ENCODE measurements at regions not wholly inside any gene's neighbourhood (a gene's known extent, or its start where the extent isn't known, plus 50 kb on each side); places are given as distances from the start of the nearest gene placed in this dataset.

GRCh38 chr12:11968516-11968915, 102.2 kb upstream of the BCL2L14 start:
- Histone ChIP-seq H3K9me2 (replicated peaks; ENCODE audit: control insufficient read depth, low read length) (no peaks in the 10 kb centered on the region), H3K4me2 (ENCODE audit: low read length) (no peak overlapping the region), H3K9me3 (ENCODE audit: control insufficient read depth, insufficient read depth, low read length) (no peaks in the 10 kb centered on the region), H4K20me1 (ENCODE audit: control insufficient read depth, insufficient read depth, low read depth, low read length) (no peaks in the 10 kb centered on the region), H3K4me1 (ENCODE audit: control insufficient read depth, low read length) (no peaks in the 10 kb centered on the region), H3F3A (ENCODE audit: control insufficient read depth, insufficient read depth) (no peaks in the 10 kb centered on the region), H3K27ac (ENCODE audit: low read depth, low read length) (no peak overlapping the region), H3K79me2 (ENCODE audit: control insufficient read depth, low read length) (no peaks in the 10 kb centered on the region), H3K4me3 (ENCODE audit: low read length) (no peak overlapping the region), H3K36me3 (ENCODE audit: control insufficient read depth, low read length) (no peaks in the 10 kb centered on the region), H3K27me3 (ENCODE audit: control insufficient read depth, low read length) (no peaks in the 10 kb centered on the region)
- TF ChIP-seq EZH2phosphoT487 (IDR thresholded peaks at IDR 0.05; ENCODE audit: borderline replicate concordance, low read length) (no peak), CTCF (IDR thresholded peaks at IDR 0.05; ENCODE audit: low read depth, low read length, poor library complexity, severe bottlenecking) (no peak)

- H3K4me2 ChIP-seq (ENCODE audit: low read length), result no peak overlapping the region
- no peaks in the 10 kb centered on the region for H3K9me3 ChIP-seq (ENCODE audit: control insufficient read depth, insufficient read depth, low read length)
- no peaks in the 10 kb centered on the region for H3K36me3 ChIP-seq (ENCODE audit: control insufficient read depth, low read length)
- no peak overlapping the region for H3K4me3 ChIP-seq (ENCODE audit: low read length)
- H3K27ac ChIP-seq (ENCODE audit: low read depth, low read length), result no peak overlapping the region
- no peaks in the 10 kb centered on the region for H3K4me1 ChIP-seq (ENCODE audit: control insufficient read depth, low read length)
- H3F3A ChIP-seq (ENCODE audit: control insufficient read depth, insufficient read depth), result no peaks in the 10 kb centered on the region
- no peaks in the 10 kb centered on the region for H4K20me1 ChIP-seq (ENCODE audit: control insufficient read depth, insufficient read depth, low read depth, low read length)
- no peaks in the 10 kb centered on the region for H3K27me3 ChIP-seq (ENCODE audit: control insufficient read depth, low read length)
- no peaks in the 10 kb centered on the region for H3K9me2 ChIP-seq (replicated peaks; ENCODE audit: control insufficient read depth, low read length)
- H3K79me2 ChIP-seq (ENCODE audit: control insufficient read depth, low read length), result no peaks in the 10 kb centered on the region
- TF ChIP-seq CTCF (IDR thresholded peaks at IDR 0.05; ENCODE audit: low read depth, low read length, poor library complexity, severe bottlenecking) (no peak), EZH2phosphoT487 (IDR thresholded peaks at IDR 0.05; ENCODE audit: borderline replicate concordance, low read length) (no peak)
Measured at GRCh38 chr12:11969437-11970154, 101.1 kb upstream of the BCL2L14 start.

GRCh38 chr12:11970155-11970520, 100.6 kb upstream of the BCL2L14 start:
- Histone ChIP-seq H3K36me3 (ENCODE audit: control insufficient read depth, low read length) (no peaks in the 10 kb centered on the region), H3K4me2 (ENCODE audit: low read length) (no peak overlapping the region), H3K4me3 (ENCODE audit: low read length) (no peak overlapping the region), H3K9me3 (ENCODE audit: control insufficient read depth, insufficient read depth, low read length) (no peaks in the 10 kb centered on the region), H3K4me1 (ENCODE audit: control insufficient read depth, low read length) (no peaks in the 10 kb centered on the region), H3F3A (ENCODE audit: control insufficient read depth, insufficient read depth) (no peaks in the 10 kb centered on the region), H3K27me3 (ENCODE audit: control insufficient read depth, low read length) (peaks cover 3% of the 10 kb centered on the region), H3K79me2 (ENCODE audit: control insufficient read depth, low read length) (no peaks in the 10 kb centered on the region), H3K27ac (ENCODE audit: low read depth, low read length) (no peak overlapping the region), H4K20me1 (ENCODE audit: control insufficient read depth, insufficient read depth, low read depth, low read length) (no peaks in the 10 kb centered on the region), H3K9me2 (replicated peaks; ENCODE audit: control insufficient read depth, low read length) (no peaks in the 10 kb centered on the region)
- no peak for TF ChIP-seq CTCF (IDR thresholded peaks at IDR 0.05; ENCODE audit: low read depth, low read length, poor library complexity, severe bottlenecking)
- no peak for TF ChIP-seq EZH2phosphoT487 (IDR thresholded peaks at IDR 0.05; ENCODE audit: borderline replicate concordance, low read length)
